GM12864 (cell line): ENCODE measurements at regions not wholly inside any gene's neighbourhood (a gene's known extent, or its start where the extent isn't known, plus 50 kb on each side); places are given as distances from the start of the nearest gene placed in this dataset.

Experiments used
- DNase-seq: peaks from one replicate; pipeline ENCODE4 v3.0.0-alpha.2; 2011; ENCODE audit warnings: low read depth
- H3K4me3 ChIP-seq: 2 replicates; pipeline ENCODE4 v1.5.1; 2011; ENCODE audit warnings: mild to moderate bottlenecking, low read depth, low read length, control low read depth
- CTCF ChIP-seq: IDR thresholded peaks from 2 replicates; pipeline ENCODE4 v1.5.1; 2011; ENCODE audit warnings: low read depth, mild to moderate bottlenecking, moderate library complexity, low read length, control low read depth, inconsistent platforms; ENCODE audit errors: missing control alignments

DNA sequence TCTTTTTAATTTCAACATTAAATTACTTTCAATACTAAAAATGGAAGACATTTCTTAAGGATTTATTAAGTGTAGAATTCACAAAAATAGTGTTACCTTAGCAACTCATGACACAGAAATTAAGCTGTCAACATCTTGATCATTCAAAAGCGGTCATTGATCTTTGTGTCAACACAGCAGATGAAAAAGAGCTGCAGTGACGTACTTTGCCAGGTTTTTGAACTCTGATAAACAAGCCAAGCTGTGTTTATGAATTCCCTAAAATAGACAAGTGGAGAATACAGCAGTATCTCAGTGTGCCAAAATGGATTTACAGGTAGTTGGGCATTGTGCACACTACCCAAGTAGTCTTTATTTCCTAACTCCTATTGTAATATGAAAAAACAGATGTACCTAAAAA lies 1141.8 kb upstream of the PCDH7 start:
- no peak overlapping the region for H3K4me3 ChIP-seq
- TF ChIP-seq CTCF: no peak
- no peak for DNase-seq

GRCh38 chr4:29581457-29581856 lies 1138.7 kb upstream of the PCDH7 start:
- TF ChIP-seq CTCF: no peak
- no peak for DNase-seq

GRCh38 chr4:29588617-29589016 lies 1131.6 kb upstream of the PCDH7 start:
- no peak for DNase-seq
- no peak for TF ChIP-seq CTCF

More at GRCh38 chr4:29581457-29581856, 1138.7 kb upstream of the PCDH7 start:
- no peak overlapping the region for H3K4me3 ChIP-seq

GRCh38 chr4:29596228-29596627 lies 1123.9 kb upstream of the PCDH7 start:
- no peak for TF ChIP-seq CTCF
- no peak for DNase-seq
- no peak overlapping the region for H3K4me3 ChIP-seq

More at GRCh38 chr4:29588617-29589016, 1131.6 kb upstream of the PCDH7 start:
- no peak overlapping the region for H3K4me3 ChIP-seq

GRCh38 chr4:29619168-29619567 lies 1101.0 kb upstream of the PCDH7 start:
- no peak for DNase-seq
- no peak for TF ChIP-seq CTCF
- H3K4me3 ChIP-seq: no peak overlapping the region

DNA sequence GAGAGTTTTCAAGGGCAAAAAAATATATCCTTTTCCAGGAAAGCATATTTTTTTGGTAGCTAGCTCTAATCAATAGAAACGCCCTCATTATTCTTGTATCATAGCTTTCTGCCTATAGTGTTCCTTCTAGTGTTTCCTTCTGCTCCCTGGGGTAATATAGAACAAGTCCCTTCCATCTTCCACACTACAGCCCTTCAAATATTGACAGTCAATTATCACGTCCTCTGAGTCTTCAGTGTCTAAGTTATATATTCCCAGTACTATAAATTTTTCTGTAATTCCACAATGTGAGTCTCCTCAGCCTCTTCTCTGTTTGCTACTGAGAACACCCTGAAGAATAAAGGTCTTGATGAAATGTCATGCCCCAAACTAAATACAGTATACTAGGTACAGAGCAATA lies 1088.0 kb upstream of the PCDH7 start:
- no peak overlapping the region for H3K4me3 ChIP-seq
- no peak for DNase-seq
- no peak for TF ChIP-seq CTCF

- no peak for DNase-seq
- H3K4me3 ChIP-seq: no peak overlapping the region
- no peak for TF ChIP-seq CTCF
Measured at GRCh38 chr4:29636961-29637360, 1083.2 kb upstream of the PCDH7 start.
